IMR-90 (cell line): ENCODE measurements at regions not wholly inside any gene's neighbourhood (a gene's known extent, or its start where the extent isn't known, plus 50 kb on each side); places are given as distances from the start of the nearest gene placed in this dataset.

Experiments
- CHD1 ChIP-seq: IDR thresholded peaks from 2 replicates; pipeline ENCODE4 v1.6.1; 2012; ENCODE audit warnings: low read depth, low read length, improper control_type of control experiment
- FOS ChIP-seq: fragments of 150-350 bp; IDR thresholded peaks from 2 replicates; pipeline ENCODE4 v1.6.1; 2016; ENCODE audit warnings: low read depth, low read length
- MAFK ChIP-seq: IDR thresholded peaks from 2 replicates; pipeline ENCODE4 v1.6.1; 2012; ENCODE audit warnings: low read depth, low read length, improper control_type of control experiment
- NFE2L2 ChIP-seq: fragments of 150-350 bp; IDR thresholded peaks from 2 replicates; pipeline ENCODE4 v1.6.1; 2016; ENCODE audit warnings: low read depth, mild to moderate bottlenecking, low read length
- POLR2A ChIP-seq: IDR thresholded peaks from 2 replicates; pipeline ENCODE4 v1.6.1; 2012; ENCODE audit warnings: mild to moderate bottlenecking, low read depth, low read length
- RAD21 ChIP-seq: IDR thresholded peaks from 2 replicates; pipeline ENCODE4 v1.6.1; 2012; ENCODE audit warnings: low read length, improper control_type of control experiment
- RCOR1 ChIP-seq: IDR thresholded peaks from 2 replicates; pipeline ENCODE4 v1.6.1; 2012; ENCODE audit warnings: mild to moderate bottlenecking, low read length, improper control_type of control experiment; ENCODE audit not compliant: insufficient replicate concordance
- RFX5 ChIP-seq: IDR thresholded peaks from 2 replicates; pipeline ENCODE4 v1.8.0; 2012; ENCODE audit warnings: low read depth, mild to moderate bottlenecking, low read length, moderate library complexity
- SMC3 ChIP-seq: fragments of 150-350 bp; IDR thresholded peaks from 2 replicates; pipeline ENCODE4 v1.6.1; 2016; ENCODE audit warnings: low read depth, mild to moderate bottlenecking, antibody characterized with exemption, low read length, moderate library complexity
- USF2 ChIP-seq: fragments of 150-350 bp; IDR thresholded peaks from 2 replicates; pipeline ENCODE4 v1.6.1; 2017; ENCODE audit warnings: mild to moderate bottlenecking, antibody characterized with exemption, low read length, low read depth
- TF ChIP-seq, protein P1 (sequence below): conservative IDR thresholded peaks from 2 replicates; pipeline ENCODE4 v1.5.1; 2012; ENCODE audit warnings: mild to moderate bottlenecking, low read depth, low read length, improper control_type of control experiment
- TF ChIP-seq, protein P2 (sequence below): fragments of 150-350 bp; IDR thresholded peaks from 2 replicates; pipeline ENCODE4 v1.6.1; 2016; ENCODE audit warnings: low read depth, mild to moderate bottlenecking, low read length, moderate library complexity, borderline replicate concordance

- TF ChIP-seq RAD21: no peak
- TF ChIP-seq, protein P1, sequence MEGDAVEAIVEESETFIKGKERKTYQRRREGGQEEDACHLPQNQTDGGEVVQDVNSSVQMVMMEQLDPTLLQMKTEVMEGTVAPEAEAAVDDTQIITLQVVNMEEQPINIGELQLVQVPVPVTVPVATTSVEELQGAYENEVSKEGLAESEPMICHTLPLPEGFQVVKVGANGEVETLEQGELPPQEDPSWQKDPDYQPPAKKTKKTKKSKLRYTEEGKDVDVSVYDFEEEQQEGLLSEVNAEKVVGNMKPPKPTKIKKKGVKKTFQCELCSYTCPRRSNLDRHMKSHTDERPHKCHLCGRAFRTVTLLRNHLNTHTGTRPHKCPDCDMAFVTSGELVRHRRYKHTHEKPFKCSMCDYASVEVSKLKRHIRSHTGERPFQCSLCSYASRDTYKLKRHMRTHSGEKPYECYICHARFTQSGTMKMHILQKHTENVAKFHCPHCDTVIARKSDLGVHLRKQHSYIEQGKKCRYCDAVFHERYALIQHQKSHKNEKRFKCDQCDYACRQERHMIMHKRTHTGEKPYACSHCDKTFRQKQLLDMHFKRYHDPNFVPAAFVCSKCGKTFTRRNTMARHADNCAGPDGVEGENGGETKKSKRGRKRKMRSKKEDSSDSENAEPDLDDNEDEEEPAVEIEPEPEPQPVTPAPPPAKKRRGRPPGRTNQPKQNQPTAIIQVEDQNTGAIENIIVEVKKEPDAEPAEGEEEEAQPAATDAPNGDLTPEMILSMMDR: no peak
- no peak for TF ChIP-seq SMC3
- no peak for TF ChIP-seq POLR2A
- no peak for TF ChIP-seq CHD1
- no peak for TF ChIP-seq USF2
- peak; percentile 81 for TF ChIP-seq MAFK
- TF ChIP-seq, protein P2, sequence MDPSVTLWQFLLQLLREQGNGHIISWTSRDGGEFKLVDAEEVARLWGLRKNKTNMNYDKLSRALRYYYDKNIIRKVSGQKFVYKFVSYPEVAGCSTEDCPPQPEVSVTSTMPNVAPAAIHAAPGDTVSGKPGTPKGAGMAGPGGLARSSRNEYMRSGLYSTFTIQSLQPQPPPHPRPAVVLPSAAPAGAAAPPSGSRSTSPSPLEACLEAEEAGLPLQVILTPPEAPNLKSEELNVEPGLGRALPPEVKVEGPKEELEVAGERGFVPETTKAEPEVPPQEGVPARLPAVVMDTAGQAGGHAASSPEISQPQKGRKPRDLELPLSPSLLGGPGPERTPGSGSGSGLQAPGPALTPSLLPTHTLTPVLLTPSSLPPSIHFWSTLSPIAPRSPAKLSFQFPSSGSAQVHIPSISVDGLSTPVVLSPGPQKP: no peak
- TF ChIP-seq FOS: no peak
- no peak for TF ChIP-seq NFE2L2
- TF ChIP-seq RFX5: no peak
- no peak for TF ChIP-seq RCOR1
These were observed 224.4 kb upstream of the CYLC2 start for GRCh38 chr9:102770704-102771103.
